Testis (tissue), 2 donors: ENCODE measurements at regions not wholly inside any gene's neighbourhood (a gene's known extent, or its start where the extent isn't known, plus 50 kb on each side); places are given as distances from the start of the nearest gene placed in this dataset.

Experiments
- DNase-seq: peaks from one replicate; pipeline ENCODE4 v3.0.0-alpha.2; 2019
- H3K27ac ChIP-seq, 2 donors: fragments of 200-600 bp; sonication (generic); one replicate each; pipeline ENCODE4 v1.5.1; 2019
- H3K27me3 ChIP-seq: fragments of 200-600 bp; sonication (generic); one replicate; pipeline ENCODE4 v1.5.1; 2019
- H3K36me3 ChIP-seq: fragments of 200-600 bp; sonication (generic); one replicate; pipeline ENCODE4 v1.5.1; 2017; ENCODE audit warnings: low read depth; ENCODE audit errors: missing control alignments
- H3K4me1 ChIP-seq: fragments of 200-600 bp; sonication (generic); one replicate; pipeline ENCODE4 v1.5.1; 2019
- H3K4me3 ChIP-seq, 2 donors: fragments of 200-600 bp; sonication (generic); one replicate each; pipeline ENCODE4 v1.5.1; 2017 to 2019
- H3K9me3 ChIP-seq: fragments of 200-600 bp; sonication (generic); one replicate; pipeline ENCODE4 v1.5.1; 2017
- POLR2A ChIP-seq: fragments of 450-650 bp; IDR thresholded peaks from one replicate; pipeline ENCODE4 v1.6.1; 2017; ENCODE audit warnings: antibody characterized with exemption, mild to moderate bottlenecking, moderate library complexity
- WGBS, 2 donors: methylation state at CpG; one replicate each; pipeline ENCODE4 v1.1.5; 2018; 5-methylcytosine and 5-hydroxymethylcytosine counted together
- intact Hi-C: fragments of 100-400 bp; cut with DNase I; formaldehyde crosslinking; loops from one replicate; pipeline ENCODE4 v1.15.1; 2023; ENCODE audit warnings: low total_unique reads
- TF ChIP-seq, protein P1 (sequence below), 3 experiments: fragments of 450-650 bp in 2 of 3; fragments of 200-600 bp in 1 of 3; sonication (generic) in 1 of 3; IDR thresholded peaks; one replicate each; pipeline ENCODE4 v1.5.1; 2016 to 2019; ENCODE audit warnings: antibody characterized with exemption in 3 of 3, mild to moderate bottlenecking in 2 of 3, moderate library complexity in 1 of 3

DNA sequence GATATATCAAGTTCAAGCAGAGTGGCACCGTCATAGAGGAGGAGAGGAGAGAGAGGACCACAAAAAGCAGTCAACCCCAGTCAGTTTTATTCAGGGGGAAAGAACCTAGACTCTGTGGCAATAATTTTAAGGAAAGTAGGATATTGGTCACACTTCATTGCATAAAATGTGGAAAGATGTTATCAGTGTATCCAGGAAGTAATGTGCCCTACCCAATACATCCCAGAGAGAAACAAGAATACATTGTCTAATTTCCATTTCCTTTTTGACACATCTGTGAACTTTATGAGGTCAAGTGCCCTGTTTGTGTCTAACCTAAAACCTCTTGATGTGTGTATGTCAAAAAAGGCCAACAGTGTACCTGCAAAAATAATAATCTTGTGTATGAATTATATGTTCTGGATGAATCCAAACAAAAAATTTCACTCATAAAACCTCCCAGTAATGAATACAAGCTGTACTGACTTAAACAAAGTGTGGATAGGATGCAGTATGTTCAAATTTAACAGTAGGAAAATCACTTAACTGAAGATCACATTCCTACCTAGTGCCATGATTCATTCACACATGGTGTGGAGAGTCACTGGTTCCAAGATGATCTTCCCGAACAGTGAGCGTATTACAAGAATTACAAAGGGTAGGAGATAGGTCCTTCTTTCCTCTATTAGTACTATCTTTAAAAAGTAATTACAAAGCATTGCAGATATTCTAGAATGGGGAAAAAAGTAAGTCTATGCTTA is 712.1 kb upstream of the CXADR start:
- no peaks in the 10 kb centered on the region for H3K27me3 ChIP-seq
- H3K4me1 ChIP-seq, result no peaks in the 10 kb centered on the region
- intact Hi-C loops, result no loop called here
- no peak for TF ChIP-seq POLR2A
- TF ChIP-seq, protein P1, sequence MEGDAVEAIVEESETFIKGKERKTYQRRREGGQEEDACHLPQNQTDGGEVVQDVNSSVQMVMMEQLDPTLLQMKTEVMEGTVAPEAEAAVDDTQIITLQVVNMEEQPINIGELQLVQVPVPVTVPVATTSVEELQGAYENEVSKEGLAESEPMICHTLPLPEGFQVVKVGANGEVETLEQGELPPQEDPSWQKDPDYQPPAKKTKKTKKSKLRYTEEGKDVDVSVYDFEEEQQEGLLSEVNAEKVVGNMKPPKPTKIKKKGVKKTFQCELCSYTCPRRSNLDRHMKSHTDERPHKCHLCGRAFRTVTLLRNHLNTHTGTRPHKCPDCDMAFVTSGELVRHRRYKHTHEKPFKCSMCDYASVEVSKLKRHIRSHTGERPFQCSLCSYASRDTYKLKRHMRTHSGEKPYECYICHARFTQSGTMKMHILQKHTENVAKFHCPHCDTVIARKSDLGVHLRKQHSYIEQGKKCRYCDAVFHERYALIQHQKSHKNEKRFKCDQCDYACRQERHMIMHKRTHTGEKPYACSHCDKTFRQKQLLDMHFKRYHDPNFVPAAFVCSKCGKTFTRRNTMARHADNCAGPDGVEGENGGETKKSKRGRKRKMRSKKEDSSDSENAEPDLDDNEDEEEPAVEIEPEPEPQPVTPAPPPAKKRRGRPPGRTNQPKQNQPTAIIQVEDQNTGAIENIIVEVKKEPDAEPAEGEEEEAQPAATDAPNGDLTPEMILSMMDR (IDR thresholded peaks at IDR 0.05), result no peak
- no peak for DNase-seq
- H3K9me3 ChIP-seq, result no peaks in the 10 kb centered on the region
- H3K4me3 ChIP-seq, result no peak overlapping the region
- 95 to 98% methylated on average over 3 of the region's 3 CpGs for WGBS, 2 donors
- no peaks in the 10 kb centered on the region for H3K36me3 ChIP-seq
- no peak overlapping the region for H3K27ac ChIP-seq

- H3K4me1 ChIP-seq, result no peaks in the 10 kb centered on the region
- H3K4me3 ChIP-seq, result no peak overlapping the region
- 95 to 100% methylated on average over 1 of the region's 1 CpG for WGBS, 2 donors
- no peak for DNase-seq
- intact Hi-C loops, result no loop called here
- no peak overlapping the region for H3K27ac ChIP-seq
- H3K27me3 ChIP-seq, result no peaks in the 10 kb centered on the region
- H3K36me3 ChIP-seq, result no peaks in the 10 kb centered on the region
- TF ChIP-seq, protein P1 (IDR thresholded peaks at IDR 0.05), result no peak
- no peaks in the 10 kb centered on the region for H3K9me3 ChIP-seq
These were observed 701.8 kb upstream of the CXADR start for GRCh38 chr21:16811011-16811410.

DNA sequence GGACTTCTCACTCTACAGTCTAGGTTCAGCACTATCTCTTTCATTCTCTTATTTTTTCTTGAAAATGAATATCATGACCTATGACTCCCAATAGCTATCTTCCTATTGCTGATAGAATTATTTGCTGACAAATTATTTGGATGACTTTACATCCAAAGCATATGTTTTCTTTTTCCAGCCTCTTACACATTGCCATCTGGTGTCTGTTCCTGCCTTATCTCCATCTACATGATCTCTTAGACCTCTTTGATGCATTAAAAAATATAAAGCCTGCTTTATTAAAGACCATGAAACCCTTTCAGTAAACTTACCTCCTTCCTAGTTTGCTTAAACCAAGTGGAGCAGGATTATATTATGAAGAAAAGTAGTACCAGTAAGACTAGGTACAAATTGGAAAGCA is 700.9 kb upstream of the CXADR start:
- no peaks in the 10 kb centered on the region for H3K9me3 ChIP-seq
- TF ChIP-seq POLR2A, result no peak
- TF ChIP-seq, protein P1 (IDR thresholded peaks at IDR 0.05), result no peak
- H3K27ac ChIP-seq, result no peak overlapping the region
- no peak overlapping the region for H3K4me3 ChIP-seq
- no peaks in the 10 kb centered on the region for H3K4me1 ChIP-seq
- no peaks in the 10 kb centered on the region for H3K36me3 ChIP-seq
- no peaks in the 10 kb centered on the region for H3K27me3 ChIP-seq
- intact Hi-C loops, result no loop called here
- no peak for DNase-seq

DNA sequence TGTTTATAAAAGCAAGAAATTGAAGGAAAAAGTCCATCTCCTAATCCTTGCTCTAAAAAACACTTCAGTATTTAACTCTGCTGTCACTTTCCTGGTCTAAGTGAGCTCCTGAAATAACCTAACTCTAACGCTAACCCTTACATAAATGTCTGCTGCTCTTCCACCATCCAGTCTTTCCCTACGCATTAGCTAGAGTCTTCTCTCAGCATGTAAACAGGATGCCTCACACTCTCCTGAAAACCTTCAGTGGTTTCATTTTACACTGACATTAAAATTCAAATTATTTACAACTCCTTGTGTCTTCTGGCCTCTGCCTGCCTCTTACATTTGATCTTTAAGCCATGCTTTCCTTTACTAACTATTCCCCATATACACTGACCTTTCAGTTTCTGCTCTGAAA is 697.6 kb upstream of the CXADR start:
- 93 to 98% methylated on average over 2 of the region's 2 CpGs for WGBS, 2 donors
- TF ChIP-seq, protein P1 (IDR thresholded peaks at IDR 0.05), result no peak
- TF ChIP-seq POLR2A, result no peak
- intact Hi-C loops, result no loop called here
- Histone ChIP-seq H3K27me3 (no peaks in the 10 kb centered on the region), H3K4me1 (no peaks in the 10 kb centered on the region), H3K9me3 (no peaks in the 10 kb centered on the region), H3K4me3 (no peak overlapping the region), H3K36me3 (no peaks in the 10 kb centered on the region), H3K27ac (no peak overlapping the region)
- DNase-seq, result no peak

GRCh38 chr21:16821588-16821987 is 691.3 kb upstream of the CXADR start:
- no peaks in the 10 kb centered on the region for H3K36me3 ChIP-seq
- no peak overlapping the region for H3K27ac ChIP-seq
- WGBS, 2 donors, result 83 to 100% methylated on average over 1 of the region's 1 CpG
- no peaks in the 10 kb centered on the region for H3K4me1 ChIP-seq
- TF ChIP-seq, protein P1 (IDR thresholded peaks at IDR 0.05), result no peak
- TF ChIP-seq POLR2A, result no peak
- H3K9me3 ChIP-seq, result no peaks in the 10 kb centered on the region
- H3K27me3 ChIP-seq, result no peaks in the 10 kb centered on the region
- no peak for DNase-seq
- no peak overlapping the region for H3K4me3 ChIP-seq
- intact Hi-C loops, result no loop called here
